CD14-positive monocyte (primary cell): ENCODE measurements at regions not wholly inside any gene's neighbourhood (a gene's known extent, or its start where the extent isn't known, plus 50 kb on each side); places are given as distances from the start of the nearest gene placed in this dataset.

Source experiments
- DNase-seq, 3 donors: peaks; one replicate each; pipeline ENCODE4 v3.0.0-alpha.2; 2011 to 2022
- H2AFZ ChIP-seq: 2 replicates; pipeline ENCODE4 v1.6.0; 2012; ENCODE audit warnings: mild to moderate bottlenecking, low read depth, low read length, inconsistent platforms; ENCODE audit not compliant: insufficient read depth, poor library complexity, severe bottlenecking
- H3K27ac ChIP-seq, 2 donors: 1 replicate in 1 of 2; 2 replicates in 1 of 2; pipeline ENCODE4 v1.5.1; 2012 to 2013; ENCODE audit warnings: low read length in 2 of 2, control low read depth in 1 of 2, inconsistent platforms in 1 of 2, low read depth in 1 of 2, mild to moderate bottlenecking in 1 of 2
- H3K27me3 ChIP-seq, 2 donors: one replicate each; pipeline versions ENCODE4 v1.6.0 to v1.6.1; 2011 to 2013; ENCODE audit warnings: low read length in 2 of 2; ENCODE audit not compliant: control insufficient read depth in 2 of 2, insufficient read depth in 2 of 2
- H3K36me3 ChIP-seq, 2 donors: replicated peaks in 1 of 2; 1 replicate in 1 of 2; 2 replicates in 1 of 2; pipeline versions ENCODE4 v1.5.1 to v1.6.1; 2012 to 2013; ENCODE audit warnings: low read length in 2 of 2, control low read depth in 1 of 2, inconsistent platforms in 1 of 2, mild to moderate bottlenecking in 1 of 2; ENCODE audit not compliant: insufficient read depth in 2 of 2, control insufficient read depth in 1 of 2
- H3K4me1 ChIP-seq, 2 donors: 1 replicate in 1 of 2; 2 replicates in 1 of 2; pipeline versions ENCODE4 v1.5.1 to v1.6.1; 2012 to 2013; ENCODE audit warnings: low read length in 2 of 2, control low read depth in 1 of 2, inconsistent platforms in 1 of 2, mild to moderate bottlenecking in 1 of 2, moderate library complexity in 1 of 2; ENCODE audit not compliant: insufficient read depth in 2 of 2, control insufficient read depth in 1 of 2
- H3K4me2 ChIP-seq: replicated peaks from 2 replicates; pipeline ENCODE3; 2012; ENCODE audit warnings: low read length, moderate library complexity, mild to moderate bottlenecking; ENCODE audit not compliant: poor library complexity, severe bottlenecking; ENCODE audit errors: extremely low read depth
- H3K4me3 ChIP-seq, 3 experiments: fragments of 200-600 bp in 1 of 3; sonication (generic) in 1 of 3; replicated peaks in 1 of 3; 1 replicate in 2 of 3; 2 replicates in 1 of 3; pipeline ENCODE4 v1.5.1; 2011 to 2013; ENCODE audit warnings: low read length in 3 of 3, mild to moderate bottlenecking in 3 of 3, control low read depth in 2 of 3, low read depth in 2 of 3, inconsistent platforms in 1 of 3, moderate library complexity in 1 of 3
- H3K79me2 ChIP-seq: 2 replicates; pipeline ENCODE4 v1.6.0; 2012; ENCODE audit warnings: mild to moderate bottlenecking, control low read depth, inconsistent platforms, low read length, moderate library complexity; ENCODE audit not compliant: insufficient read depth
- H3K9ac ChIP-seq: 2 replicates; pipeline ENCODE4 v1.6.0; 2017; ENCODE audit warnings: low read length, mild to moderate bottlenecking; ENCODE audit not compliant: insufficient read depth, poor library complexity, severe bottlenecking
- H3K9me3 ChIP-seq, 2 donors: replicated peaks in 1 of 2; 1 replicate in 1 of 2; 2 replicates in 1 of 2; pipeline versions ENCODE4 v1.5.1 to v1.6.1; 2012 to 2013; ENCODE audit warnings: low read length in 2 of 2, control low read depth in 1 of 2; ENCODE audit not compliant: control insufficient read depth in 1 of 2, insufficient read depth in 1 of 2
- H4K20me1 ChIP-seq: 2 replicates; pipeline ENCODE4 v1.6.0; 2012; ENCODE audit warnings: mild to moderate bottlenecking, low read length, control low read depth, moderate library complexity; ENCODE audit not compliant: insufficient read depth
- H3K27ac Mint-ChIP-seq, 7 donors: one replicate each; pipeline ENCODE4 v1.8.0; 2020; ENCODE audit warnings: mild to moderate bottlenecking in 7 of 7, mixed read lengths in 7 of 7, moderate library complexity in 6 of 7, inconsistent platforms in 2 of 7
- H3K27me3 Mint-ChIP-seq, 3 donors: one replicate each; pipeline ENCODE4 v1.8.0; 2021 to 2022; ENCODE audit warnings: low read depth in 3 of 3, mild to moderate bottlenecking in 3 of 3, mixed read lengths in 3 of 3, moderate library complexity in 3 of 3, inconsistent platforms in 1 of 3
- H3K36me3 Mint-ChIP-seq, 2 donors: one replicate each; pipeline ENCODE4 v1.8.0; 2020; ENCODE audit warnings: mixed read lengths in 2 of 2, inconsistent platforms in 1 of 2, mild to moderate bottlenecking in 1 of 2
- H3K4me1 Mint-ChIP-seq: one replicate; pipeline ENCODE4 v1.8.0; 2020; ENCODE audit warnings: mild to moderate bottlenecking, mixed read lengths
- H3K4me3 Mint-ChIP-seq, 2 donors: one replicate each; pipeline ENCODE4 v1.8.0; 2020; ENCODE audit warnings: mild to moderate bottlenecking in 2 of 2, mixed read lengths in 2 of 2, moderate library complexity in 1 of 2
- H3K9me3 Mint-ChIP-seq, 7 donors: one replicate each; pipeline ENCODE4 v1.8.0; 2020 to 2022; ENCODE audit warnings: mixed read lengths in 7 of 7, mild to moderate bottlenecking in 6 of 7, moderate library complexity in 6 of 7, inconsistent platforms in 2 of 7
- WGBS: methylation state at CpG from one replicate; pipeline ENCODE4 v1.1.5; 2013; ENCODE audit warnings: missing lambda C conversion rate; ENCODE audit not compliant: insufficient coverage; 5-methylcytosine and 5-hydroxymethylcytosine counted together
- intact Hi-C, 2 donors: fragments of 100-400 bp; cut with micrococcal nuclease; formaldehyde crosslinking; loops; one replicate each; pipeline versions ENCODE4 v1.15.0 to v1.15.1; 2023
- TF ChIP-seq, protein P1 (sequence below): fragments of 200-600 bp; IDR thresholded peaks from one replicate; pipeline ENCODE4 v1.8.0; 2022; ENCODE audit warnings: antibody characterized with exemption, mild to moderate bottlenecking

DNA sequence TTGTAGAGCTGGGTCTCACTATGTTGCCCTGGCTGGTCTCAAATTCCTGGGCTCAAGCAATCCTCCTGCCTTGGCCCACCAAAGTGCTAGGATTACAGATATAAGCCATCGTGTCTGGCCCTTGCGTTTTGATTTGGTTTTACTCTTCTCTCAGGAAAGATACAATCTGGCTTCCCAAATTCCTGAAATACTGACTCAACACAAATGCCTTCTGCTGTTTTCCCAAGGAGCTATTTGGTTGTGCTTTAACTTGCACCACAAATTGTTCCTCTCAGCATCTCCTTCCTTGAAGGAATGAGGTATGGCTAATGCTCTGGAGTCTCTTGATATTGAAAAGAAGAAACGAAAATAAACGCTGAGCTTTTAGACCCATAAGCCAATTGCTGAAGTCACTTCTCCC is 110.0 kb upstream of the PAX6 start:
- 83% methylated on average over 1 of the region's 4 CpGs for WGBS
- H3K27ac Mint-ChIP-seq = no peak overlapping the region
- H3K9me3 Mint-ChIP-seq = peaks cover 0 to 3% (median 0%) of the 10 kb centered on the region in 7 donors
- no peaks in the 10 kb centered on the region for H3K27me3 ChIP-seq
- DNase-seq = no peak
- TF ChIP-seq, protein P1, sequence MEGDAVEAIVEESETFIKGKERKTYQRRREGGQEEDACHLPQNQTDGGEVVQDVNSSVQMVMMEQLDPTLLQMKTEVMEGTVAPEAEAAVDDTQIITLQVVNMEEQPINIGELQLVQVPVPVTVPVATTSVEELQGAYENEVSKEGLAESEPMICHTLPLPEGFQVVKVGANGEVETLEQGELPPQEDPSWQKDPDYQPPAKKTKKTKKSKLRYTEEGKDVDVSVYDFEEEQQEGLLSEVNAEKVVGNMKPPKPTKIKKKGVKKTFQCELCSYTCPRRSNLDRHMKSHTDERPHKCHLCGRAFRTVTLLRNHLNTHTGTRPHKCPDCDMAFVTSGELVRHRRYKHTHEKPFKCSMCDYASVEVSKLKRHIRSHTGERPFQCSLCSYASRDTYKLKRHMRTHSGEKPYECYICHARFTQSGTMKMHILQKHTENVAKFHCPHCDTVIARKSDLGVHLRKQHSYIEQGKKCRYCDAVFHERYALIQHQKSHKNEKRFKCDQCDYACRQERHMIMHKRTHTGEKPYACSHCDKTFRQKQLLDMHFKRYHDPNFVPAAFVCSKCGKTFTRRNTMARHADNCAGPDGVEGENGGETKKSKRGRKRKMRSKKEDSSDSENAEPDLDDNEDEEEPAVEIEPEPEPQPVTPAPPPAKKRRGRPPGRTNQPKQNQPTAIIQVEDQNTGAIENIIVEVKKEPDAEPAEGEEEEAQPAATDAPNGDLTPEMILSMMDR = no peak
- H3K9me3 ChIP-seq = no peaks in the 10 kb centered on the region
- H2AFZ ChIP-seq = no peak overlapping the region
- H3K4me2 ChIP-seq = no peak overlapping the region
- no peak overlapping the region for H3K27ac ChIP-seq
- H3K79me2 ChIP-seq = no peaks in the 10 kb centered on the region
- no peaks in the 10 kb centered on the region for H3K4me1 ChIP-seq
- no peaks in the 10 kb centered on the region for H3K36me3 Mint-ChIP-seq
- H3K4me1 Mint-ChIP-seq = no peaks in the 10 kb centered on the region
- no peak overlapping the region for H3K4me3 ChIP-seq
- intact Hi-C loops = no loop called here
- no peak overlapping the region for H3K4me3 Mint-ChIP-seq
- H3K9ac ChIP-seq = no peak overlapping the region
- no peaks in the 10 kb centered on the region for H4K20me1 ChIP-seq
- H3K27me3 Mint-ChIP-seq = peaks cover 3 to 5% (median 5%) of the 10 kb centered on the region in 3 donors
- H3K36me3 ChIP-seq = no peaks in the 10 kb centered on the region

DNA sequence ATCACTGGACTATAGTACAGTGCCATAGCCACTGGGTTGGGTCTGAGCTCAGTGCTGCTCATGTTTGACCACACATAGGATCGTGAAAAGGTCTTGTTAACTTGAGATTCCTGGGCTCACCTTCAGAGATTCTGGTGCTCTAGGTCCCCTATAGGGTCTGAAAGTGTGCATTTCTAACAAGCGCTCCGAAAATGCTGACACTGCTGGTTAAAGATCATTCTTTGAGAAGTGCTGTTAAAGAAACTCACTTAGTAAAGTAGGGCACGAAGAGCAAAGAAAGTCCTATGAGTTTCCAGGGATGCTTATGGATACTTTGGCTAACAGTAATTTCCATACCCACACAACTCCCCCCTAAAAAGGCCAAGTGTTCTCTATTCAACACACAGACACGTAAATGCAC is 108.1 kb upstream of the PAX6 start:
- Histone ChIP-seq H3K36me3 (no peaks in the 10 kb centered on the region), H3K9me3 (no peaks in the 10 kb centered on the region), H3K4me2 (no peak overlapping the region), H4K20me1 (no peaks in the 10 kb centered on the region), H3K4me3 (no peak overlapping the region), H3K9ac (no peak overlapping the region), H3K79me2 (no peaks in the 10 kb centered on the region), H3K27ac (no peak overlapping the region), H2AFZ (no peak overlapping the region), H3K4me1 (no peaks in the 10 kb centered on the region), H3K27me3 (no peaks in the 10 kb centered on the region)
- Mint-ChIP-seq H3K9me3 (peaks cover 0 to 3% (median 0%) of the 10 kb centered on the region in 7 donors), H3K27ac (no peak overlapping the region), H3K4me1 (no peaks in the 10 kb centered on the region), H3K27me3 (peaks cover 3 to 7% (median 4%) of the 10 kb centered on the region in 3 donors), H3K36me3 (no peaks in the 10 kb centered on the region), H3K4me3 (no peak overlapping the region)
- no peak for DNase-seq
- intact Hi-C loops = no loop called here
- 75% methylated on average over 1 of the region's 5 CpGs for WGBS
- TF ChIP-seq, protein P1 = no peak
